ENCODE measurements at regions not wholly inside any gene's neighbourhood (a gene's known extent, or its start where the extent isn't known, plus 50 kb on each side); places are given as distances from the start of the nearest gene placed in this dataset.

DNA sequence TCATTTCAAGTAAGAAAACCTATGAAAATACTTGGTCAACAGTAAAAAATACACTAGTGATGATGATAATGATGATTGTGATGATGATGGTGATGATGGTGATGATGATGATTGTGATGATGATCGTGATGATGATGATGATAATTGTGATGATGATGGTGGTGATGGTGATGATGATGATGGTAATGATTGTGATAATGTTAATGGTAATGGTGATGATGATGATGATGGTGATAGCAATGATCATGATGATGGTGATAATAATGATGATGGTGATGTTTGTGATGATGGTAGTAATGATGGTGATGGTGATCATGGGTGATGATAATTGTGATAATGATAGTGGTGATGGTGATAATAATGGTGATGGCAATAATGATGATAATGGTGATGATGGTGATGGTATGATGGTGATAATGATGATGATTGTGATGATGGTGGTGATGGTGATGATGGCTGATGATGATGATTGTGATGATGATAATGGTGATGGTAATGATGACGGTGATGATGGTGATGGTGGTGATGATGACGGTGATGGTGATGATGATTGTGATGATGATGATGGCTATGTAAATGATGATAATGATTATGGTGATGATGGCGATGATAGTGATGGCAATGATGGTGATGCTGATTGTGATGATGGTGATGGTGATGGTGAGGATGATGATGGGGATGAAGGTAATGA is 62.1 kb downstream of the VCX3A start:
- H4K91ac ChIP-seq (ENCODE audit: low read depth, low read length, poor library complexity): no peak overlapping the region
- H3K36me3 ChIP-seq (replicated peaks in 1 of 2; ENCODE audit: control insufficient read depth in 2 of 2, insufficient read depth in 2 of 2, low read length in 2 of 2): no peaks in the 10 kb centered on the region
- H3K14ac ChIP-seq (ENCODE audit: low read length): no peak overlapping the region
- H3K9me3 ChIP-seq (replicated peaks in 1 of 2; ENCODE audit: control insufficient read depth in 2 of 2, insufficient read depth in 1 of 2, low read depth in 1 of 2, low read length in 2 of 2): no peaks in the 10 kb centered on the region
- H3K23ac ChIP-seq (ENCODE audit: low read depth, low read length, poor library complexity): no peak overlapping the region
- no peak overlapping the region for H2AK5ac ChIP-seq (ENCODE audit: low read depth, low read length)
- 100% methylated on average over 2 to 3 of the region's 4 CpGs for WGBS, 2 donors (ENCODE audit: extremely low coverage in 2 of 2, insufficient read length in 2 of 2, insufficient replicate concordance in 1 of 2)
- H3K18ac ChIP-seq (ENCODE audit: low read length): no peak overlapping the region
- H3K79me1 ChIP-seq (ENCODE audit: low read depth, low read length): no peaks in the 10 kb centered on the region
- no peak overlapping the region for H3K4ac ChIP-seq (ENCODE audit: low read length)
- no peak overlapping the region for H2BK12ac ChIP-seq (ENCODE audit: low read length)
- no peak overlapping the region for H2AFZ ChIP-seq (ENCODE audit: low read length)
- H3K4me2 ChIP-seq (ENCODE audit: insufficient read depth, low read length, poor library complexity, severe bottlenecking): no peak overlapping the region
- H3K4me1 ChIP-seq (ENCODE audit: control insufficient read depth in 2 of 2, insufficient read depth in 1 of 2, low read depth in 1 of 2, low read length in 2 of 2): no peaks in the 10 kb centered on the region
- H2BK120ac ChIP-seq (ENCODE audit: low read depth, low read length): no peak overlapping the region
- H3K9ac ChIP-seq (ENCODE audit: low read depth, low read length, poor library complexity): no peak overlapping the region
- no peak overlapping the region for H4K8ac ChIP-seq (ENCODE audit: low read depth, low read length)
- no peak overlapping the region for H2BK15ac ChIP-seq (ENCODE audit: low read length)
- no peaks in the 10 kb centered on the region for H3K27me3 ChIP-seq (ENCODE audit: control insufficient read depth in 3 of 3, insufficient read depth in 3 of 3, low read depth in 1 of 3, low read length in 3 of 3)
- H2BK5ac ChIP-seq (ENCODE audit: low read length): no peak overlapping the region
- H3K27ac ChIP-seq (replicated peaks; ENCODE audit: low read length): no peak overlapping the region
- no peak overlapping the region for H3K4me3 ChIP-seq (ENCODE audit: low read length in 2 of 2)
- no peak for DNase-seq (ENCODE audit: low spot score)

DNA sequence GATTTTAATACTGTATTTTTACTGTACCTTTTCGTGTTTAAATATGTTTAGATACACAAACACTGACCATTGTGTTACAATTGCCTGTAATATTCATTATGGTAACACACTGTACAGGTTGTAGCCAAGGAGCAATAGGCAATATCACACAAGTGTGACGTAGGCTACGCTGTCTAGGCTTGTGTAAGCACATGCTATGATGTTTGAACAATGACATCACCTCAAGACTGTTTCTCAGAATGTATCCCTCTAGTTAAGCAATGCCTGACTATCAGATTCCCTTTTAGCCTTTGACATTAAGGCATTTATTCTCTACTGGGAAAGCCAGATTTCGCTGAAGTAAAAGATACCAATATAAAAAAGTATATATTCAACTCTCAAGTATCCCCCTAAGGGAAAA is 66.2 kb downstream of the VCX3A start:
- H2AK5ac ChIP-seq (ENCODE audit: low read depth, low read length): no peak overlapping the region
- no peak overlapping the region for H2BK5ac ChIP-seq (ENCODE audit: low read length)
- no peak overlapping the region for H2BK15ac ChIP-seq (ENCODE audit: low read length)
- H4K91ac ChIP-seq (ENCODE audit: low read depth, low read length, poor library complexity): no peak overlapping the region
- H2BK12ac ChIP-seq (ENCODE audit: low read length): no peak overlapping the region
- no peaks in the 10 kb centered on the region for H3K79me1 ChIP-seq (ENCODE audit: low read depth, low read length)
- no peak overlapping the region for H4K8ac ChIP-seq (ENCODE audit: low read depth, low read length)
- DNase-seq (ENCODE audit: low spot score): no peak
- H2BK120ac ChIP-seq (ENCODE audit: low read depth, low read length): no peak overlapping the region
- H3K23ac ChIP-seq (ENCODE audit: low read depth, low read length, poor library complexity): no peak overlapping the region
- no peak overlapping the region for H3K4me2 ChIP-seq (ENCODE audit: insufficient read depth, low read length, poor library complexity, severe bottlenecking)
- no CpG with 5 or more reads among the region's 4 CpGs for WGBS, 2 donors (ENCODE audit: extremely low coverage in 2 of 2, insufficient read length in 2 of 2, insufficient replicate concordance in 1 of 2)
- H3K18ac ChIP-seq (ENCODE audit: low read length): no peak overlapping the region
- H3K9me3 ChIP-seq (replicated peaks in 1 of 2; ENCODE audit: control insufficient read depth in 2 of 2, insufficient read depth in 1 of 2, low read depth in 1 of 2, low read length in 2 of 2): no peaks in the 10 kb centered on the region
- H3K4me1 ChIP-seq (ENCODE audit: control insufficient read depth in 2 of 2, insufficient read depth in 1 of 2, low read depth in 1 of 2, low read length in 2 of 2): peaks cover 0 to under 1% of the 10 kb centered on the region in 2 donors
- no peak overlapping the region for H3K9ac ChIP-seq (ENCODE audit: low read depth, low read length, poor library complexity)
- H3K27me3 ChIP-seq (ENCODE audit: control insufficient read depth in 3 of 3, insufficient read depth in 3 of 3, low read depth in 1 of 3, low read length in 3 of 3): no peaks in the 10 kb centered on the region
- no peak overlapping the region for H3K4ac ChIP-seq (ENCODE audit: low read length)
- no peak overlapping the region for H3K27ac ChIP-seq (replicated peaks; ENCODE audit: low read length)
- H2AFZ ChIP-seq (ENCODE audit: low read length): no peak overlapping the region
- H3K36me3 ChIP-seq (replicated peaks in 1 of 2; ENCODE audit: control insufficient read depth in 2 of 2, insufficient read depth in 2 of 2, low read length in 2 of 2): no peaks in the 10 kb centered on the region
- no peak overlapping the region for H3K4me3 ChIP-seq (ENCODE audit: low read length in 2 of 2)
- no peak overlapping the region for H3K14ac ChIP-seq (ENCODE audit: low read length)

GRCh38 chrX:6465756-6466155 is 69.2 kb downstream of the VCX3A start:
- no peak for DNase-seq (ENCODE audit: low spot score)
- no peak overlapping the region for H4K8ac ChIP-seq (ENCODE audit: low read depth, low read length)
- H3K27me3 ChIP-seq (ENCODE audit: control insufficient read depth in 3 of 3, insufficient read depth in 3 of 3, low read depth in 1 of 3, low read length in 3 of 3): no peaks in the 10 kb centered on the region
- no peak overlapping the region for H3K14ac ChIP-seq (ENCODE audit: low read length)
- H2BK120ac ChIP-seq (ENCODE audit: low read depth, low read length): no peak overlapping the region
- no peak overlapping the region for H4K91ac ChIP-seq (ENCODE audit: low read depth, low read length, poor library complexity)
- no peak overlapping the region for H2AFZ ChIP-seq (ENCODE audit: low read length)
- H3K4me3 ChIP-seq (ENCODE audit: low read length in 2 of 2): no peak overlapping the region
- H2AK5ac ChIP-seq (ENCODE audit: low read depth, low read length): no peak overlapping the region
- H2BK15ac ChIP-seq (ENCODE audit: low read length): no peak overlapping the region
- H3K79me1 ChIP-seq (ENCODE audit: low read depth, low read length): no peaks in the 10 kb centered on the region
- no peaks in the 10 kb centered on the region for H3K36me3 ChIP-seq (replicated peaks in 1 of 2; ENCODE audit: control insufficient read depth in 2 of 2, insufficient read depth in 2 of 2, low read length in 2 of 2)
- no peak overlapping the region for H3K4ac ChIP-seq (ENCODE audit: low read length)
- no peak overlapping the region for H3K4me2 ChIP-seq (ENCODE audit: insufficient read depth, low read length, poor library complexity, severe bottlenecking)
- no CpG with 5 or more reads among the region's 4 CpGs for whole genome bisulfite sequencing, 2 donors (ENCODE audit: extremely low coverage in 2 of 2, insufficient read length in 2 of 2, insufficient replicate concordance in 1 of 2)
- no peak overlapping the region for H3K27ac ChIP-seq (replicated peaks; ENCODE audit: low read length)
- H3K23ac ChIP-seq (ENCODE audit: low read depth, low read length, poor library complexity): no peak overlapping the region
- no peak overlapping the region for H2BK12ac ChIP-seq (ENCODE audit: low read length)
- H2BK5ac ChIP-seq (ENCODE audit: low read length): no peak overlapping the region
- H3K9ac ChIP-seq (ENCODE audit: low read depth, low read length, poor library complexity): no peak overlapping the region
- H3K18ac ChIP-seq (ENCODE audit: low read length): no peak overlapping the region
- H3K9me3 ChIP-seq (replicated peaks in 1 of 2; ENCODE audit: control insufficient read depth in 2 of 2, insufficient read depth in 1 of 2, low read depth in 1 of 2, low read length in 2 of 2): no peaks in the 10 kb centered on the region
- peaks cover 0 to 6% of the 10 kb centered on the region in 2 donors for H3K4me1 ChIP-seq (ENCODE audit: control insufficient read depth in 2 of 2, insufficient read depth in 1 of 2, low read depth in 1 of 2, low read length in 2 of 2)

GRCh38 chrX:6464726-6465125 is 70.2 kb downstream of the VCX3A start:
- no peaks in the 10 kb centered on the region for H3K36me3 ChIP-seq (replicated peaks in 1 of 2; ENCODE audit: control insufficient read depth in 2 of 2, insufficient read depth in 2 of 2, low read length in 2 of 2)
- H3K27ac ChIP-seq (replicated peaks; ENCODE audit: low read length): no peak overlapping the region
- H4K91ac ChIP-seq (ENCODE audit: low read depth, low read length, poor library complexity): no peak overlapping the region
- no peaks in the 10 kb centered on the region for H3K27me3 ChIP-seq (ENCODE audit: control insufficient read depth in 3 of 3, insufficient read depth in 3 of 3, low read depth in 1 of 3, low read length in 3 of 3)
- no peaks in the 10 kb centered on the region for H3K79me1 ChIP-seq (ENCODE audit: low read depth, low read length)
- no peak overlapping the region for H2AK5ac ChIP-seq (ENCODE audit: low read depth, low read length)
- H3K23ac ChIP-seq (ENCODE audit: low read depth, low read length, poor library complexity): no peak overlapping the region
- WGBS, 2 donors (ENCODE audit: extremely low coverage in 2 of 2, insufficient read length in 2 of 2, insufficient replicate concordance in 1 of 2): no CpG with 5 or more reads among the region's 6 CpGs
- no peak overlapping the region for H2BK120ac ChIP-seq (ENCODE audit: low read depth, low read length)
- H3K14ac ChIP-seq (ENCODE audit: low read length): no peak overlapping the region
- H2BK12ac ChIP-seq (ENCODE audit: low read length): no peak overlapping the region
- no peak overlapping the region for H2BK5ac ChIP-seq (ENCODE audit: low read length)
- H3K9ac ChIP-seq (ENCODE audit: low read depth, low read length, poor library complexity): no peak overlapping the region
- DNase-seq (ENCODE audit: low spot score): no peak
- H3K18ac ChIP-seq (ENCODE audit: low read length): no peak overlapping the region
- no peak overlapping the region for H2BK15ac ChIP-seq (ENCODE audit: low read length)
- H3K4me3 ChIP-seq (ENCODE audit: low read length in 2 of 2): no peak overlapping the region
- H3K4ac ChIP-seq (ENCODE audit: low read length): no peak overlapping the region
- peaks cover 0 to 6% of the 10 kb centered on the region in 2 donors for H3K4me1 ChIP-seq (ENCODE audit: control insufficient read depth in 2 of 2, insufficient read depth in 1 of 2, low read depth in 1 of 2, low read length in 2 of 2)
- H3K4me2 ChIP-seq (ENCODE audit: insufficient read depth, low read length, poor library complexity, severe bottlenecking): no peak overlapping the region
- no peak overlapping the region for H2AFZ ChIP-seq (ENCODE audit: low read length)
- no peak overlapping the region for H4K8ac ChIP-seq (ENCODE audit: low read depth, low read length)
- H3K9me3 ChIP-seq (replicated peaks in 1 of 2; ENCODE audit: control insufficient read depth in 2 of 2, insufficient read depth in 1 of 2, low read depth in 1 of 2, low read length in 2 of 2): no peaks in the 10 kb centered on the region
